HepG2 (cell line): ENCODE measurements at regions not wholly inside any gene's neighbourhood (a gene's known extent, or its start where the extent isn't known, plus 50 kb on each side); places are given as distances from the start of the nearest gene placed in this dataset.

Experiments used
- CEBPG ChIP-seq: IDR thresholded peaks from 2 replicates; pipeline ENCODE4 v1.6.1; 2016
- CHD4 ChIP-seq: fragments of 200-600 bp; sonication (generic); IDR thresholded peaks from 2 replicates; pipeline ENCODE4 v1.7.0; 2017; ENCODE audit warnings: mild to moderate bottlenecking, low read length, borderline replicate concordance
- HNRNPL ChIP-seq: fragments of 200-400 bp; formaldehyde crosslinking; IDR thresholded peaks from 2 replicates; pipeline ENCODE4 v1.6.1; 2017; ENCODE audit warnings: mild to moderate bottlenecking, low read depth, low read length
- ZNF20 ChIP-seq: sonication (generic); formaldehyde crosslinking; IDR thresholded peaks from 2 replicates; pipeline ENCODE4 v1.4.0; 2020; ENCODE audit warnings: mild to moderate bottlenecking, moderate library complexity, missing genetic modification reagents
- ZNF552 ChIP-seq: sonication (generic); formaldehyde crosslinking; IDR thresholded peaks from 2 replicates; pipeline ENCODE4 v1.9.0; 2022; ENCODE audit warnings: missing genetic modification reagents, mild to moderate bottlenecking, borderline replicate concordance
- TF ChIP-seq, protein P1 (sequence below): sonication (generic); formaldehyde crosslinking; IDR thresholded peaks from 2 replicates; pipeline ENCODE4 v1.5.0; 2020; ENCODE audit warnings: missing genetic modification reagents
- TF ChIP-seq, protein P2 (sequence below): fragments of 450-650 bp; IDR thresholded peaks from 2 replicates; pipeline ENCODE4 v1.6.1; 2017
- TF ChIP-seq, protein P3 (sequence below): sonication (generic); formaldehyde crosslinking; IDR thresholded peaks from 2 replicates; pipeline ENCODE4 v1.5.1; 2020; ENCODE audit warnings: mild to moderate bottlenecking, missing genetic modification reagents, moderate library complexity
- TF ChIP-seq, protein P4 (sequence below): sonication (generic); formaldehyde crosslinking; IDR thresholded peaks from 2 replicates; pipeline ENCODE4 v1.5.0; 2020; ENCODE audit warnings: mild to moderate bottlenecking, missing genetic modification reagents
- TF ChIP-seq, protein P5 (sequence below): sonication (generic); formaldehyde crosslinking; IDR thresholded peaks from 2 replicates; pipeline ENCODE4 v1.4.0; 2020; ENCODE audit warnings: missing genetic modification reagents

DNA sequence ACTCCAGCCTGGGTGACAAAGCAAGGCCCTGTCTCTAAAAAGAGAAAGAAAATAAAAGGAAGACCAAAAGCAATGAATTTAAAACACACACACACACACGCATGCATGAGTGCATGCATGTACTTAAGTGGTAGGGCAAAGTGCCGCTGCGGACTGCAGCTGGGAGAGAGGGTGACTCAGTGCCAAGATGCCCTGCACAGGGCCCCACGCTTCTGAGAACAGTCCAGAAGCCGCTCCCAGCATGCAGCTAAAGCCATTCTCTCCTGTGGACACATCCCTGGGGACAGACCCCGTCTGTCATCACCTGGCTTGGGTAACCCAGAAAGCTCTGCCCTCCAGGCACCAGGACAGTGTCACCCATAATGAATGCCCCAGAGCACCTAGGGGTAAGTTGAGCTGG is 61.0 kb upstream of the MYL10 start (continued):
- TF ChIP-seq, protein P1, sequence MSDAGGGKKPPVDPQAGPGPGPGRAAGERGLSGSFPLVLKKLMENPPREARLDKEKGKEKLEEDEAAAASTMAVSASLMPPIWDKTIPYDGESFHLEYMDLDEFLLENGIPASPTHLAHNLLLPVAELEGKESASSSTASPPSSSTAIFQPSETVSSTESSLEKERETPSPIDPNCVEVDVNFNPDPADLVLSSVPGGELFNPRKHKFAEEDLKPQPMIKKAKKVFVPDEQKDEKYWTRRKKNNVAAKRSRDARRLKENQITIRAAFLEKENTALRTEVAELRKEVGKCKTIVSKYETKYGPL (CRISPR knock-in tag) = no peak
- TF ChIP-seq, protein P2, sequence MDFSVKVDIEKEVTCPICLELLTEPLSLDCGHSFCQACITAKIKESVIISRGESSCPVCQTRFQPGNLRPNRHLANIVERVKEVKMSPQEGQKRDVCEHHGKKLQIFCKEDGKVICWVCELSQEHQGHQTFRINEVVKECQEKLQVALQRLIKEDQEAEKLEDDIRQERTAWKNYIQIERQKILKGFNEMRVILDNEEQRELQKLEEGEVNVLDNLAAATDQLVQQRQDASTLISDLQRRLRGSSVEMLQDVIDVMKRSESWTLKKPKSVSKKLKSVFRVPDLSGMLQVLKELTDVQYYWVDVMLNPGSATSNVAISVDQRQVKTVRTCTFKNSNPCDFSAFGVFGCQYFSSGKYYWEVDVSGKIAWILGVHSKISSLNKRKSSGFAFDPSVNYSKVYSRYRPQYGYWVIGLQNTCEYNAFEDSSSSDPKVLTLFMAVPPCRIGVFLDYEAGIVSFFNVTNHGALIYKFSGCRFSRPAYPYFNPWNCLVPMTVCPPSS = no peak
- TF ChIP-seq CHD4 (no peak), CEBPG (CRISPR knock-in tag) (no peak), ZNF20 (no peak), ZNF552 (no peak), HNRNPL (peak; percentile 80; the same call in 1 of the 2 replicates)
- TF ChIP-seq, protein P3, sequence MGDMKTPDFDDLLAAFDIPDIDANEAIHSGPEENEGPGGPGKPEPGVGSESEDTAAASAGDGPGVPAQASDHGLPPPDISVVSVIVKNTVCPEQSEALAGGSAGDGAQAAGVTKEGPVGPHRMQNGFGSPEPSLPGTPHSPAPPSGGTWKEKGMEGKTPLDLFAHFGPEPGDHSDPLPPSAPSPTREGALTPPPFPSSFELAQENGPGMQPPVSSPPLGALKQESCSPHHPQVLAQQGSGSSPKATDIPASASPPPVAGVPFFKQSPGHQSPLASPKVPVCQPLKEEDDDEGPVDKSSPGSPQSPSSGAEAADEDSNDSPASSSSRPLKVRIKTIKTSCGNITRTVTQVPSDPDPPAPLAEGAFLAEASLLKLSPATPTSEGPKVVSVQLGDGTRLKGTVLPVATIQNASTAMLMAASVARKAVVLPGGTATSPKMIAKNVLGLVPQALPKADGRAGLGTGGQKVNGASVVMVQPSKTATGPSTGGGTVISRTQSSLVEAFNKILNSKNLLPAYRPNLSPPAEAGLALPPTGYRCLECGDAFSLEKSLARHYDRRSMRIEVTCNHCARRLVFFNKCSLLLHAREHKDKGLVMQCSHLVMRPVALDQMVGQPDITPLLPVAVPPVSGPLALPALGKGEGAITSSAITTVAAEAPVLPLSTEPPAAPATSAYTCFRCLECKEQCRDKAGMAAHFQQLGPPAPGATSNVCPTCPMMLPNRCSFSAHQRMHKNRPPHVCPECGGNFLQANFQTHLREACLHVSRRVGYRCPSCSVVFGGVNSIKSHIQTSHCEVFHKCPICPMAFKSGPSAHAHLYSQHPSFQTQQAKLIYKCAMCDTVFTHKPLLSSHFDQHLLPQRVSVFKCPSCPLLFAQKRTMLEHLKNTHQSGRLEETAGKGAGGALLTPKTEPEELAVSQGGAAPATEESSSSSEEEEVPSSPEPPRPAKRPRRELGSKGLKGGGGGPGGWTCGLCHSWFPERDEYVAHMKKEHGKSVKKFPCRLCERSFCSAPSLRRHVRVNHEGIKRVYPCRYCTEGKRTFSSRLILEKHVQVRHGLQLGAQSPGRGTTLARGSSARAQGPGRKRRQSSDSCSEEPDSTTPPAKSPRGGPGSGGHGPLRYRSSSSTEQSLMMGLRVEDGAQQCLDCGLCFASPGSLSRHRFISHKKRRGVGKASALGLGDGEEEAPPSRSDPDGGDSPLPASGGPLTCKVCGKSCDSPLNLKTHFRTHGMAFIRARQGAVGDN (CRISPR knock-in tag) = peak; percentile 30
- TF ChIP-seq, protein P4, sequence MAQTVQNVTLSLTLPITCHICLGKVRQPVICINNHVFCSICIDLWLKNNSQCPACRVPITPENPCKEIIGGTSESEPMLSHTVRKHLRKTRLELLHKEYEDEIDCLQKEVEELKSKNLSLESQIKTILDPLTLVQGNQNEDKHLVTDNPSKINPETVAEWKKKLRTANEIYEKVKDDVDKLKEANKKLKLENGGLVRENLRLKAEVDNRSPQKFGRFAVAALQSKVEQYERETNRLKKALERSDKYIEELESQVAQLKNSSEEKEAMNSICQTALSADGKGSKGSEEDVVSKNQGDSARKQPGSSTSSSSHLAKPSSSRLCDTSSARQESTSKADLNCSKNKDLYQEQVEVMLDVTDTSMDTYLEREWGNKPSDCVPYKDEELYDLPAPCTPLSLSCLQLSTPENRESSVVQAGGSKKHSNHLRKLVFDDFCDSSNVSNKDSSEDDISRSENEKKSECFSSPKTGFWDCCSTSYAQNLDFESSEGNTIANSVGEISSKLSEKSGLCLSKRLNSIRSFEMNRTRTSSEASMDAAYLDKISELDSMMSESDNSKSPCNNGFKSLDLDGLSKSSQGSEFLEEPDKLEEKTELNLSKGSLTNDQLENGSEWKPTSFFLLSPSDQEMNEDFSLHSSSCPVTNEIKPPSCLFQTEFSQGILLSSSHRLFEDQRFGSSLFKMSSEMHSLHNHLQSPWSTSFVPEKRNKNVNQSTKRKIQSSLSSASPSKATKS (CRISPR knock-in tag) = no peak
- TF ChIP-seq, protein P5, sequence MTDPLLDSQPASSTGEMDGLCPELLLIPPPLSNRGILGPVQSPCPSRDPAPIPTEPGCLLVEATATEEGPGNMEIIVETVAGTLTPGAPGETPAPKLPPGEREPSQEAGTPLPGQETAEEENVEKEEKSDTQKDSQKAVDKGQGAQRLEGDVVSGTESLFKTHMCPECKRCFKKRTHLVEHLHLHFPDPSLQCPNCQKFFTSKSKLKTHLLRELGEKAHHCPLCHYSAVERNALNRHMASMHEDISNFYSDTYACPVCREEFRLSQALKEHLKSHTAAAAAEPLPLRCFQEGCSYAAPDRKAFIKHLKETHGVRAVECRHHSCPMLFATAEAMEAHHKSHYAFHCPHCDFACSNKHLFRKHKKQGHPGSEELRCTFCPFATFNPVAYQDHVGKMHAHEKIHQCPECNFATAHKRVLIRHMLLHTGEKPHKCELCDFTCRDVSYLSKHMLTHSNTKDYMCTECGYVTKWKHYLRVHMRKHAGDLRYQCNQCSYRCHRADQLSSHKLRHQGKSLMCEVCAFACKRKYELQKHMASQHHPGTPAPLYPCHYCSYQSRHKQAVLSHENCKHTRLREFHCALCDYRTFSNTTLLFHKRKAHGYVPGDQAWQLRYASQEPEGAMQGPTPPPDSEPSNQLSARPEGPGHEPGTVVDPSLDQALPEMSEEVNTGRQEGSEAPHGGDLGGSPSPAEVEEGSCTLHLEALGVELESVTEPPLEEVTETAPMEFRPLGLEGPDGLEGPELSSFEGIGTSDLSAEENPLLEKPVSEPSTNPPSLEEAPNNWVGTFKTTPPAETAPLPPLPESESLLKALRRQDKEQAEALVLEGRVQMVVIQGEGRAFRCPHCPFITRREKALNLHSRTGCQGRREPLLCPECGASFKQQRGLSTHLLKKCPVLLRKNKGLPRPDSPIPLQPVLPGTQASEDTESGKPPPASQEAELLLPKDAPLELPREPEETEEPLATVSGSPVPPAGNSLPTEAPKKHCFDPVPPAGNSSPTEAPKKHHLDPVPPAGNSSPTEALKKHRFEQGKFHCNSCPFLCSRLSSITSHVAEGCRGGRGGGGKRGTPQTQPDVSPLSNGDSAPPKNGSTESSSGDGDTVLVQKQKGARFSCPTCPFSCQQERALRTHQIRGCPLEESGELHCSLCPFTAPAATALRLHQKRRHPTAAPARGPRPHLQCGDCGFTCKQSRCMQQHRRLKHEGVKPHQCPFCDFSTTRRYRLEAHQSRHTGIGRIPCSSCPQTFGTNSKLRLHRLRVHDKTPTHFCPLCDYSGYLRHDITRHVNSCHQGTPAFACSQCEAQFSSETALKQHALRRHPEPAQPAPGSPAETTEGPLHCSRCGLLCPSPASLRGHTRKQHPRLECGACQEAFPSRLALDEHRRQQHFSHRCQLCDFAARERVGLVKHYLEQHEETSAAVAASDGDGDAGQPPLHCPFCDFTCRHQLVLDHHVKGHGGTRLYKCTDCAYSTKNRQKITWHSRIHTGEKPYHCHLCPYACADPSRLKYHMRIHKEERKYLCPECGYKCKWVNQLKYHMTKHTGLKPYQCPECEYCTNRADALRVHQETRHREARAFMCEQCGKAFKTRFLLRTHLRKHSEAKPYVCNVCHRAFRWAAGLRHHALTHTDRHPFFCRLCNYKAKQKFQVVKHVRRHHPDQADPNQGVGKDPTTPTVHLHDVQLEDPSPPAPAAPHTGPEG (CRISPR knock-in tag) = no peak
